ENCODE measurements at regions not wholly inside any gene's neighbourhood (a gene's known extent, or its start where the extent isn't known, plus 50 kb on each side); places are given as distances from the start of the nearest gene placed in this dataset.
A peak's percentile ranks its signal among the peaks of the same experiment; 100 is the strongest.
"Not testable (repeated sequence)": the region's sequence is repeated elsewhere in the genome, so short reads cannot be mapped to it uniquely, and the experiment has no call there.

GRCh38 chr1:70567167-70567566 is 156.1 kb downstream of the CTH start:
- Histone ChIP-seq H3K27me3 (ENCODE audit: insufficient read depth, low read length) (no peaks in the 10 kb centered on the region), H3K9ac (ENCODE audit: low read depth, low read length) (no peak overlapping the region), H3K36me3 (ENCODE audit: insufficient read depth, low read depth, low read length) (no peaks in the 10 kb centered on the region), H3K4me3 (ENCODE audit: low read length) (no peak overlapping the region), H3K9me3 (ENCODE audit: insufficient read depth, low read depth, low read length) (no peaks in the 10 kb centered on the region), H3K27ac (ENCODE audit: low read length) (no peak overlapping the region), H3K4me1 (ENCODE audit: insufficient read depth, low read length) (0 out of 2 replicates have a peak, but pooled peaks cover 3% of the 10 kb centered on the region)

GRCh38 chr1:70571191-70571590 is 160.1 kb downstream of the CTH start:
- no peaks in the 10 kb centered on the region for H3K36me3 ChIP-seq (ENCODE audit: insufficient read depth, low read depth, low read length)
- no peak overlapping the region for H3K27ac ChIP-seq (ENCODE audit: low read length)
- no peaks in the 10 kb centered on the region for H3K27me3 ChIP-seq (ENCODE audit: insufficient read depth, low read length)

GRCh38 chr1:70573317-70573843 is 162.3 kb downstream of the CTH start:
- Histone ChIP-seq H3K27ac (ENCODE audit: low read length) (no peak overlapping the region), H3K4me3 (ENCODE audit: low read length) (no peak overlapping the region), H3K9me3 (ENCODE audit: insufficient read depth, low read depth, low read length) (no peaks in the 10 kb centered on the region), H3K36me3 (ENCODE audit: insufficient read depth, low read depth, low read length) (no peaks in the 10 kb centered on the region), H3K27me3 (ENCODE audit: insufficient read depth, low read length) (no peaks in the 10 kb centered on the region), H3K4me1 (ENCODE audit: insufficient read depth, low read length) (no peaks in the 10 kb centered on the region), H3K9ac (ENCODE audit: low read depth, low read length) (no peak overlapping the region)

More at GRCh38 chr1:70571191-70571590, 160.1 kb downstream of the CTH start:
- H3K9me3 ChIP-seq (ENCODE audit: insufficient read depth, low read depth, low read length) = no peaks in the 10 kb centered on the region
- no peak overlapping the region for H3K4me3 ChIP-seq (ENCODE audit: low read length)
- H3K4me1 ChIP-seq (ENCODE audit: insufficient read depth, low read length) = no peaks in the 10 kb centered on the region
- no peak overlapping the region for H3K9ac ChIP-seq (ENCODE audit: low read depth, low read length)

DNA sequence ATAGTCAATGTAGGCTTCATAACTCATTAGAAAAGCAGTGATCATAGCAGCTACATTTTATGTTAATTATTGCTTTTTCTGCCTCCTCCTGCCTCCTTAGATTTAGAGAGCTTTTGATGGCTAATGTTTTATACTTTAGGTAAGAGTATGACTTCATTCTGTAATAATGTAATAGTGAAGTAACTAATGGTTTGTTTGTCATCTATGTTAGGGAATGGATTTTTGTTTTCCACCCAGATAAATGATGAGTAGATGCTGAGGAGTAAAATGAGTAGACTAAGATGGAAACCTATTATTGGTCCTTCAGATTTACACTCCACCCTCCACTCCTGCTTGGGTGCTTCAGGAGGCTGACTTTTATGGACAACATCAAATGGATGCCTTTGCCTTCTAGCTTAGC is 170.6 kb downstream of the CTH start:
- Histone ChIP-seq H3K9me3 (ENCODE audit: insufficient read depth, low read depth, low read length) (no peaks in the 10 kb centered on the region), H3K4me3 (ENCODE audit: low read length) (no peak overlapping the region), H3K9ac (ENCODE audit: low read depth, low read length) (no peak overlapping the region), H3K4me1 (ENCODE audit: insufficient read depth, low read length) (peaks cover 14% of the 10 kb centered on the region), H3K27me3 (ENCODE audit: insufficient read depth, low read length) (no peaks in the 10 kb centered on the region), H3K36me3 (ENCODE audit: insufficient read depth, low read depth, low read length) (no peaks in the 10 kb centered on the region), H3K27ac (ENCODE audit: low read length) (no peak overlapping the region)

GRCh38 chr1:70583522-70583921 is 172.5 kb downstream of the CTH start:
- H3K4me3 ChIP-seq (ENCODE audit: low read length) = no peak overlapping the region
- no peak overlapping the region for H3K9ac ChIP-seq (ENCODE audit: low read depth, low read length)
- H3K4me1 ChIP-seq (ENCODE audit: insufficient read depth, low read length) = peaks cover 28% of the 10 kb centered on the region
- H3K27me3 ChIP-seq (ENCODE audit: insufficient read depth, low read length) = no peaks in the 10 kb centered on the region
- no peaks in the 10 kb centered on the region for H3K9me3 ChIP-seq (ENCODE audit: insufficient read depth, low read depth, low read length)
- no peaks in the 10 kb centered on the region for H3K36me3 ChIP-seq (ENCODE audit: insufficient read depth, low read depth, low read length)
- H3K27ac ChIP-seq (ENCODE audit: low read length) = no peak overlapping the region

GRCh38 chr1:70586046-70586445 is 175.0 kb downstream of the CTH start:
- Histone ChIP-seq H3K4me3 (ENCODE audit: low read length) (no peak overlapping the region), H3K9me3 (ENCODE audit: insufficient read depth, low read depth, low read length) (no peaks in the 10 kb centered on the region), H3K9ac (ENCODE audit: low read depth, low read length) (no peak overlapping the region), H3K4me1 (ENCODE audit: insufficient read depth, low read length) (peaks cover 28% of the 10 kb centered on the region), H3K27ac (ENCODE audit: low read length) (no peak overlapping the region), H3K36me3 (ENCODE audit: insufficient read depth, low read depth, low read length) (no peaks in the 10 kb centered on the region), H3K27me3 (ENCODE audit: insufficient read depth, low read length) (no peaks in the 10 kb centered on the region)

DNA sequence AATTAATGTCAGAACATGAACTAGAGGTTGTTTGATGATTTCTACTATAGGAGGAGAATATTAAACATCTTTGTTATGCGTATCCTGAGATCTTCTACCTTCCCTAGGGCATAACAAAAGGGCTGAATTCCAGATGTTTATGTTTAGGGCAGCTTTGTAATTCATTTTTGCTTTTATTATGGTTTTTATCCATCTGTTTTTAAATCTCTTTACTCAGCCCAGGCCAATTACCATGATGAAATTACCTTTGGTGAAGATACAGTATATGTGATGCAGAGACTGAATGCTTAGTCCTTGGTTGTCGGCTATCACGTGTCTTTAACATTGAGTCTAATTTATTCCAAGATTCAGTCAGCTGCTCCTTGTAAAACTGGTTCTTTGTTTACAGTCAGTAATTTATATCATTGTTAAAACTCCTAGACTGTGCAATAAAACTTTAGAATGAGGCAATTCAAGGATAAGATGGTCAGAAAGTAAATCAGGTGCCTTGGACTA is 176.9 kb downstream of the CTH start:
- H3K9ac ChIP-seq (ENCODE audit: low read depth, low read length) = no peak overlapping the region; the same call in 1 of the 2 replicates
- H3K4me3 ChIP-seq (ENCODE audit: low read length) = peak overlapping the region; percentile 35; the same call in 1 of the 2 replicates
- no peaks in the 10 kb centered on the region for H3K36me3 ChIP-seq (ENCODE audit: insufficient read depth, low read depth, low read length)
- peaks cover 28% of the 10 kb centered on the region for H3K4me1 ChIP-seq (ENCODE audit: insufficient read depth, low read length)
- H3K9me3 ChIP-seq (ENCODE audit: insufficient read depth, low read depth, low read length) = no peaks in the 10 kb centered on the region
- H3K27ac ChIP-seq (ENCODE audit: low read length) = peak overlapping the region; percentile 30
- no peaks in the 10 kb centered on the region for H3K27me3 ChIP-seq (ENCODE audit: insufficient read depth, low read length)

DNA sequence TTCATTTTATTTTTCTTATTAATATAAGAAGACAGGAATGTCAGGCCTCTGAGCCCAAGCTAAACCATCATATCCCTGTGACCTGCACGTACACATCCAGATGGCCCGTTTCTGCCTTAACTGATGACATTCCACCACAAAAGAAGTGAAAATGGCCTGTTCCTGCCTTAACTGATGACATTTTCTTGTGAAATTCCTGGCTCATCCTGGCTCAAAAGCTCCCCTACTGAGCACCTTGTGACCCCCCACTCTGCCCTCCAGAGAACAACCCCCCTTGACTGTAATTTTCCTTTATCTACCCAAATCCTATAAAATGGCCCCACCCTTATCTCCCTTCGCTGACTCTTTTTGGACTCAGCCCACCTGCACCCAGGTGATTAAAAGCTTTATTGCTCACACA is 182.5 kb downstream of the CTH start:
- not testable (repeated sequence) for H3K36me3 ChIP-seq (ENCODE audit: insufficient read depth, low read depth, low read length); H3K27me3 ChIP-seq (ENCODE audit: insufficient read depth, low read length); H3K9ac ChIP-seq (ENCODE audit: low read depth, low read length); H3K9me3 ChIP-seq (ENCODE audit: insufficient read depth, low read depth, low read length); H3K27ac ChIP-seq (ENCODE audit: low read length); H3K4me3 ChIP-seq (ENCODE audit: low read length); H3K4me1 ChIP-seq (ENCODE audit: insufficient read depth, low read length)

GRCh38 chr1:70608815-70609214 is 197.7 kb downstream of the CTH start:
- Histone ChIP-seq H3K4me1 (ENCODE audit: insufficient read depth, low read length) (no peaks in the 10 kb centered on the region), H3K9ac (ENCODE audit: low read depth, low read length) (no peak overlapping the region), H3K27me3 (ENCODE audit: insufficient read depth, low read length) (no peaks in the 10 kb centered on the region)

DNA sequence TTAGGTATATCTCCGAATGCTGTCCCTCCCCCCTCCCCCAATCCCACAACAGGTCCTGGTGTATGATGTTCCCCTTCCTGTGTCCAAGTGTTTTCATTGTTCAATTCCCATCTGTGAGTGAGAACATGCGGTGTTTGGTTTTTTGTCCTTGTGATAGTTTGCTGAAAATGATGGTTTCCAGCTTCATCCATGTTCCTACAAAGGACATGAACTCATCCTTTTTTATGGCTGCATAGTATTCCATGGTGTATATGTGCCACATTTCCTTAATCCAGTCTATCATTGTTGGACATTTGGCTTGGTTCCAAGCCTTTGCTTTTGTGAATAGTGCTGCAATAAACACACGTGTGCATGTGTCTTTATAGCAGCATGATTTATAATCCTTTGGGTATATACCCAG is 199.1 kb downstream of the CTH start:
- H3K36me3 ChIP-seq (ENCODE audit: insufficient read depth, low read depth, low read length) = not testable (repeated sequence)

More at GRCh38 chr1:70608815-70609214, 197.7 kb downstream of the CTH start:
- no peak overlapping the region for H3K27ac ChIP-seq (ENCODE audit: low read length)
- no peak overlapping the region for H3K4me3 ChIP-seq (ENCODE audit: low read length)
- no peaks in the 10 kb centered on the region for H3K9me3 ChIP-seq (ENCODE audit: insufficient read depth, low read depth, low read length)
- no peaks in the 10 kb centered on the region for H3K36me3 ChIP-seq (ENCODE audit: insufficient read depth, low read depth, low read length)

GRCh38 chr1:70616946-70617345 is 205.9 kb downstream of the CTH start:
- H3K4me3 ChIP-seq (ENCODE audit: low read length) = no peak overlapping the region
- no peaks in the 10 kb centered on the region for H3K27me3 ChIP-seq (ENCODE audit: insufficient read depth, low read length)
- H3K27ac ChIP-seq (ENCODE audit: low read length) = no peak overlapping the region
- no peaks in the 10 kb centered on the region for H3K36me3 ChIP-seq (ENCODE audit: insufficient read depth, low read depth, low read length)
- H3K9ac ChIP-seq (ENCODE audit: low read depth, low read length) = no peak overlapping the region
- no peaks in the 10 kb centered on the region for H3K9me3 ChIP-seq (ENCODE audit: insufficient read depth, low read depth, low read length)
- no peaks in the 10 kb centered on the region for H3K4me1 ChIP-seq (ENCODE audit: insufficient read depth, low read length)

More for the DNA sequence above, 199.1 kb downstream of the CTH start:
- H3K4me1 ChIP-seq (ENCODE audit: insufficient read depth, low read length); H3K9me3 ChIP-seq (ENCODE audit: insufficient read depth, low read depth, low read length); H3K27me3 ChIP-seq (ENCODE audit: insufficient read depth, low read length); H3K27ac ChIP-seq (ENCODE audit: low read length); H3K9ac ChIP-seq (ENCODE audit: low read depth, low read length); H3K4me3 ChIP-seq (ENCODE audit: low read length): not testable (repeated sequence)

- H3K27ac ChIP-seq (ENCODE audit: low read length) = no peak overlapping the region
- no peaks in the 10 kb centered on the region for H3K36me3 ChIP-seq (ENCODE audit: insufficient read depth, low read depth, low read length)
- H3K9ac ChIP-seq (ENCODE audit: low read depth, low read length) = no peak overlapping the region
- H3K9me3 ChIP-seq (ENCODE audit: insufficient read depth, low read depth, low read length) = no peaks in the 10 kb centered on the region
- H3K4me3 ChIP-seq (ENCODE audit: low read length) = no peak overlapping the region
- H3K27me3 ChIP-seq (ENCODE audit: insufficient read depth, low read length) = no peaks in the 10 kb centered on the region
- H3K4me1 ChIP-seq (ENCODE audit: insufficient read depth, low read length) = no peaks in the 10 kb centered on the region
Measured at GRCh38 chr1:70617728-70618127, 206.7 kb downstream of the CTH start.
